SU-DHL-6 (cell line): ENCODE measurements at regions not wholly inside any gene's neighbourhood (a gene's known extent, or its start where the extent isn't known, plus 50 kb on each side); places are given as distances from the start of the nearest gene placed in this dataset.

Experiments
- H2AFZ ChIP-seq: fragments of 200-600 bp; sonication (generic); 2 replicates; pipeline ENCODE4 v1.6.1; 2014; ENCODE audit warnings: low read depth, mild to moderate bottlenecking, moderate library complexity, mixed read lengths, antibody characterized with exemption, low read length; ENCODE audit not compliant: severe bottlenecking
- H3F3A ChIP-seq: fragments of 200-600 bp; shearing (Covaris generic); 2 replicates; pipeline ENCODE4 v1.6.0; 2016; ENCODE audit warnings: antibody characterized with exemption, mild to moderate bottlenecking; ENCODE audit not compliant: insufficient read depth
- H3K27ac ChIP-seq: fragments of 200-600 bp; sonication (generic); 2 replicates; pipeline ENCODE4 v1.5.1; 2016; ENCODE audit warnings: low read depth, mild to moderate bottlenecking, low read length, moderate library complexity, mixed read lengths
- H3K27me3 ChIP-seq: fragments of 200-600 bp; sonication (generic), shearing (Covaris generic); 2 replicates; pipeline ENCODE4 v1.6.0; 2014; ENCODE audit warnings: mild to moderate bottlenecking, low read length
- H3K36me3 ChIP-seq: fragments of 200-600 bp; sonication (generic); 2 replicates; pipeline ENCODE4 v1.6.1; 2014; ENCODE audit warnings: mild to moderate bottlenecking, low read length, mixed read lengths
- H3K4me2 ChIP-seq: fragments of 300-600, 200-600 bp; shearing (Covaris generic), sonication (generic); 2 replicates; pipeline ENCODE4 v1.6.0; 2014; ENCODE audit warnings: low read length, low read depth, mild to moderate bottlenecking; ENCODE audit not compliant: poor library complexity, severe bottlenecking
- H3K4me3 ChIP-seq: fragments of 200-600 bp; sonication (generic); 2 replicates; pipeline ENCODE4 v1.5.1; 2014; ENCODE audit warnings: antibody characterized with exemption, low read length, mild to moderate bottlenecking, mixed read lengths; ENCODE audit not compliant: insufficient read depth, poor library complexity, severe bottlenecking
- H3K79me2 ChIP-seq: fragments of 200-600 bp; sonication (generic); 2 replicates; pipeline ENCODE4 v1.6.1; 2014; ENCODE audit warnings: mild to moderate bottlenecking, low read length, moderate library complexity; ENCODE audit not compliant: insufficient read depth
- H3K9ac ChIP-seq: fragments of 200-600 bp; sonication (generic); 2 replicates; pipeline ENCODE4 v1.7.0; 2014; ENCODE audit warnings: mild to moderate bottlenecking, low read length
- H3K9me2 ChIP-seq: fragments of 200-600 bp; sonication (generic); replicated peaks from 2 replicates; pipeline ENCODE4 v1.6.1; 2014; ENCODE audit warnings: low read length; ENCODE audit not compliant: insufficient read depth
- H3K9me3 ChIP-seq: fragments of 200-600 bp; sonication (generic); 2 replicates; pipeline ENCODE4 v1.6.1; 2014; ENCODE audit warnings: low read length, mixed read lengths; ENCODE audit not compliant: insufficient read depth
- H4K20me1 ChIP-seq: fragments of 200-600 bp; sonication (generic); 2 replicates; pipeline ENCODE4 v1.6.1; 2014; ENCODE audit warnings: low read depth, mild to moderate bottlenecking, antibody characterized with exemption, low read length, moderate library complexity, mixed read lengths
- CTCF ChIP-seq: fragments of 200-600 bp; sonication (generic); IDR thresholded peaks from one replicate; pipeline ENCODE4 v1.5.1; 2017; ENCODE audit warnings: antibody characterized with exemption, mild to moderate bottlenecking, low read length, moderate library complexity; ENCODE audit not compliant: insufficient read depth, poor library complexity, severe bottlenecking
- EZH2phosphoT487 ChIP-seq: fragments of 200-600 bp; sonication (generic), shearing (Covaris generic); conservative IDR thresholded peaks from 2 replicates; pipeline ENCODE4 v1.6.1; 2018; ENCODE audit warnings: mild to moderate bottlenecking, antibody characterized with exemption, low read length, moderate library complexity, mixed read lengths

DNA sequence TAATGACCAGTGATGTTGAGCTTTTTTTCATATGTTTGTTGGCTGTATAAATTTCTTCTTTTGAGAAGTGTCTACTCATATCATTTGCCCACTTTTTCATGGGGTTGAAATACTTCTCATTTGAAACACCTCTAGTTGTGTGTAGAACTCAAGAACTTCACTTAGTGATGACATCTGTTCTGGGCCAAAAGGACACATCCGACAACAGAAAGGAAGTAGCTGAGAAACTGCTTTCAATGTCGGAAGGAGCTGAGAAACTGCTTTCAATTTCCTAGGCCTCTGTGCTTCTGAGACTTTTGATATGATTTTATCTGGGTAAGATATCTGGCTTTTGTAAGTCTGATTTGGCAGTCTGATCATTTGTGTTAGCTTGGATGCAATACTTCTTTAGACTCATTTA, 635.3 kb downstream of the TMTC2 start:
- no peak overlapping the region for H3K4me2 ChIP-seq
- H3K36me3 ChIP-seq = no peaks in the 10 kb centered on the region
- no peak overlapping the region for H2AFZ ChIP-seq
- no peak overlapping the region for H3K4me3 ChIP-seq
- no peaks in the 10 kb centered on the region for H4K20me1 ChIP-seq
- no peak overlapping the region for H3K27ac ChIP-seq
- H3F3A ChIP-seq = no peaks in the 10 kb centered on the region
- H3K9ac ChIP-seq = no peak overlapping the region
- H3K27me3 ChIP-seq = no peaks in the 10 kb centered on the region
- H3K79me2 ChIP-seq = no peaks in the 10 kb centered on the region
- H3K9me3 ChIP-seq = no peaks in the 10 kb centered on the region
- H3K9me2 ChIP-seq = no peaks in the 10 kb centered on the region
- TF ChIP-seq EZH2phosphoT487 (no peak), CTCF (no peak)

DNA sequence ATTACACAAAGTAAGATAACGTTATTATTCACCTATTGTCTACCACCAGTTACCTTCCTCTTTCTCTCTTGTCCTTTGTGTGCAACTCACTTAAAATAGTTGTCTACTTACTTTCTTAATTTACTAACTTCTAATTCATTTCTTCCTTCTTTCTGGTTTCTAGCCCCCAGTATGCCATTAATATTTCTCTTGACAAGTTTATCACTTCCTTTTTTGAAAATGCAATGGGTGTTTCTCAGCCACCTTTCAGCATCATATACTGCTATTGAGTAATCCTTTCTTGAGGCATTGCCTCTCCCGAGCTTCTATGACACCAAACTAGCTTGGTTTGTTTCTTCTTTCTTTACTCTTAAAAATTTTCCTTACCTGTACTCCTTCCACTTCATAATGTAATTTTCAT, 633.6 kb downstream of the TMTC2 start:
- H3K79me2 ChIP-seq = no peaks in the 10 kb centered on the region
- H2AFZ ChIP-seq = no peak overlapping the region
- no peaks in the 10 kb centered on the region for H3K27me3 ChIP-seq
- H3K27ac ChIP-seq = no peak overlapping the region
- H3K4me3 ChIP-seq = no peak overlapping the region
- H4K20me1 ChIP-seq = no peaks in the 10 kb centered on the region
- no peak overlapping the region for H3K4me2 ChIP-seq
- no peaks in the 10 kb centered on the region for H3K9me3 ChIP-seq
- no peaks in the 10 kb centered on the region for H3F3A ChIP-seq
- TF ChIP-seq CTCF = no peak
- no peak overlapping the region for H3K9ac ChIP-seq
- no peaks in the 10 kb centered on the region for H3K36me3 ChIP-seq
- H3K9me2 ChIP-seq = no peaks in the 10 kb centered on the region

- Histone ChIP-seq H3K9ac (no peak overlapping the region), H2AFZ (no peak overlapping the region), H3K9me2 (no peaks in the 10 kb centered on the region), H4K20me1 (no peaks in the 10 kb centered on the region), H3K27me3 (no peaks in the 10 kb centered on the region), H3K79me2 (no peaks in the 10 kb centered on the region), H3K9me3 (no peaks in the 10 kb centered on the region), H3K36me3 (no peaks in the 10 kb centered on the region), H3K4me2 (no peak overlapping the region), H3K4me3 (no peak overlapping the region), H3F3A (no peaks in the 10 kb centered on the region), H3K27ac (no peak overlapping the region)
- TF ChIP-seq CTCF (no peak), EZH2phosphoT487 (no peak)
These were observed 631.8 kb downstream of the TMTC2 start for GRCh38 chr12:83318386-83319098.
